HG02759 (cell line): ENCODE measurements at regions not wholly inside any gene's neighbourhood (a gene's known extent, or its start where the extent isn't known, plus 50 kb on each side); places are given as distances from the start of the nearest gene placed in this dataset.

Experiments
- ATAC-seq: cut with Tn5 transposase; IDR thresholded peaks from one replicate; pipeline ENCODE4 v1.9.1; 2021; ENCODE audit warnings: mild to moderate bottlenecking, moderate library complexity; ENCODE audit not compliant: unreplicated experiment

DNA sequence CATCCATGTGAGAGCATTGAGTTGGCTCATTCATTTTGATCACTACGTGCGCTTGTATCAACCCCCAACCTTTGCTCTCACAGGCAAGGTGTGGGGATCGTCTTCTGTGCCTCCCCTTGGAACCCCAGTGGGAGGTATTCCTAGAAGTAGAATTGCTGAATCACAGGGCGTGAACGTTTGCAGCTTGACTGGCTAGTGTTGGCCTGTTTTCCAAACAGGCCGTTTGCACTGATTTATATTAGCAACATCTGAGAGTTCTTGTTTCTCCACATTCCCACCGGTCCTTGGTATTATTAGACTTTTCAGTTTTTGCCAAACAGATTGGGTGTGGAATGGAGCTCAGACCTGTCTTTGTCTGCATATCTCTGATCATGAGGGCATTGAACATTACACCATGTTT is 288.6 kb upstream of the PWP1 start:
- ATAC-seq: no peak

DNA sequence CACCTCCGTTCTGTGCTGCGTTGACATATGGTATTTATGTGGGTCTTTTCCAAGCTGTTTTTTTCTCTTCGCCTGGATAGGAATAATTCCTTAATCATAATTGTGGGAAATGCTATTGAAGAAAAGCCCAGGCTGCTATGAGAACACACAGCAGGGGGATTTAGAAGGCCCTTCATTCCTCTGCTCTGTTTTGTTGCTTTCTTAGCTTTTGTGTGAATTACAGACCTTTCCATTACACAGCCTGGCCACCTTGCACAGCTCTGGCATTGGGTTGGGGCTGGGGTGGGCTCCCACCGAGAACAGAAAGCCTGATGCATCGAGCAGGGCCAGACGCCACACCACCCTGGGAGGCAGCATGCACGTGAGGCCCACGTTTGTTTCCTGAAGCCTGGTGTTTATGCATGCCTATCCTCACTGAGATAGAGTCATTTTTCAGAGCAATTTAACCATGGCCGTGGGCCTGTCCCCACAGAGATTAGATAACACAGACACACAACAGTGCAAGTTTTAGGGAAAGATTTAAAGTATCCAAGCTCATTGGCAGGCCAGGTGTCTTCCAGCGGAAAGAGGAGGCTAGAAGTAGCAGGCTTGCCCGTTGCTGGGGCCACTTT is 287.6 kb upstream of the PWP1 start:
- no peak for ATAC-seq

DNA sequence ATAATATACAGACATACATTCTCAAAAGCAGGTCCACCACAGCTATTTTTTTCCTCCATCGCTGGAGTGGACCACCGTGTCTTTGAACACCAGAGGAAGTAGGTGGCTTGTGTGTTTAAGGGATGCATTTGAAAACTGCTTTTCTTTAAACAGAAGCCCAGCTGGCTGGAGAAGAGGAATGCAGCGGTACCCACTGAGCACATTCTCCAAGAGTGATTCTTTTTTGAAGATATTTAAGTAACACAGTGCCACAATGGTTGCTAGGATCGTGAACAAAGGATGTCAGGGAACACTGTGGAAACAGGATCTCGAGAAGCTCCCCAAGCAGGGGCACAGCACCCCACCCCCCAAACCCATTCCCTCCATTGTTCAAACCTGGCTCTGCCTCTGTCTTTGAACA is 286.6 kb upstream of the PWP1 start:
- ATAC-seq: no peak

DNA sequence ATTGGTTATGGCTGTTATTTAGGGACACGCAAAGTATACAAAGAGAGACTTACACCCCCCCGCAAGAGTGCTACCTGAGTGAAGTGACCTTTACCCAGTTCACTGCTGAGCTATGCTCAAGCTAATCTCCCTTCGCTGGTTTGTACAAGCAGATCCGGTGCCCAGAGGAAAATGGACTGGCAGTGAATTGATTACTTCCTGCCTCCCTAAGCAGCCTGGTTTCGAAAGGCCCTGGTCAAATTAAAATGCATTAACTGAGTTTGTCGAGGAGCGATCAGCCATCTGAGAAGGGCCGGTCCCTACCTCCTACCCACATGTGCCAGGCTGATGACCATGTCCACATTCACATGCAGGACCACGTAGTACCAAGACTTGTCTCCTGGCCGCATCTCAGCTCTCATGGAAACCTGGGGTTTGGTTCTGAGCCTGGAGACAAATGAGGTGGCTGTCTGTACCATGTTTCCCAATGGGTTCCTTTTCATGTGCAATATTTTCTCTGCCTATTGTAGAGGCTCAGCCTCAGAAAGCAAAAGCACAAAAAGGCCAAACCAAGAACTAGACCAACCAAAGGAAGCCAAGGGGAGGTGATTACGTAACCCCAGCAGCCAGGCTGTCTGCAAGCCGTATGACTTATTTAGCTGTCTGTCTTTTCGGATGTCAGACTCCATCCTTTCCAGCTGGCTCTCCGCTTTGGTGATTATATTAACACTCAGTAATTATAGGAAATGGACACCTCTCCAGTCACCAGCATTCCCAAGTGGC is 284.7 kb upstream of the PWP1 start:
- ATAC-seq: no peak

DNA sequence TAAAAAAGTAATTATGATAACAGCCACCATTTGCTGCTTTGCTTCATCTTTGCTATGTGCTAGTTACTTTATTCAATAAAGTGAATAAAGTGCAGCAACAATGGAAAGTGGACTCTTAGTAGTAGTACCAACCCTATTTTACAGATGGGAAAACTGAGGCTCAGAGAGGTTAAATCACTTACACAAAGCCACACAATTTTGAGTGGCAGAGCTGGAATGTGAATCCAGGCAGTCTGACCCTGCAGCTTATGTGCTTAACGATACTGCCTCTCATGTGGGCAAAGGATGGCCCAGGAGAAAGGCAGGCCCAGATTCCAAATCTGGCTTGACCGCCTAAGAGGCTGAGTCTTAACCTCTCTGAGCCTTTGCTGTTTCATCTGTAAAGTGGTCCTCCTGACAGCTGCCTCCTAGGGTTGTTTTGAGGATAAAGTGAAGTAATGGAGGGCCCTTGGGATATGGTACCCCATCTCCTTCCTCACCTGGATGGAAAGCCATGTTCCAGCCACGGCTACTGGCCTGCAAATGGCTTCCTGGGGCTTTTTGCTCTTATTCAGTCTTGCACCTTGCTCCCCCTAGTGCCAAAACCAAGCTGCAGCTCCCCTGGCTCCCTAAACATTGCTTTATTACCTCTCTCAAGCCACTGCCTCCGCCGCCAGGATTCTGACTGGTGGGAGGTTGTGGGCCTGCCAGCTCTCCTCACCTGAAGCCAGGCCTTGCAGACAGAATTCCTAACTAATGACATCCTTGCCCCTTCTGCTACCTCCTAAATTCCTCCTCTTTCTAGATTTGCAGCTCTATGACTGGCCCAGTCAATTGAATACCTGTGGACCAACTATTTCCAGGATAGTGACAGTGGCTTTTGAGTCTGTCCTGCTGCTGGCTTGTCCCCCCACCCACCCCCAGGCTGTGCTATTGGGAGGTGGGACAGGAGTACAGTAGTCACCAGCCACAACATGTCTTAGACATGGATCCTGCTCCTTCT is 283.3 kb upstream of the PWP1 start:
- ATAC-seq: no peak

DNA sequence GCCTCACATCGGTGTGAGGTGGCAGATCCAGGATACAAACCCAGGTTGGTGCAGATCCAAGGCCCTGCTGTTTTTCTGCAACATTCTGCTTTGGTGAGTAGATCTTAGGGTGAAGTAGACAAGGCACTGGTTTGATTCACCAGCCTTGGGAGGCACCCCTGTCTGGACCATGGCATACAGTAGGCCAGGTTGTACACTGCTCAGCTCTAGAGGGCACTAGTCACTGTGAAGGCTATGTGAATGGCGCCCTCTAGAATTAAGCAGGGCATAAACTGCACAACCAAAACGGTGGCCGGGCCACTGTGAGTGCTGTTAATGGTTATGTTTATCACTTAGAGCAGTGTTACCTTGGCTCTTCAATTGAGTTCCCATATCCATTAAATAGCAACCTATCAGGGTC is 280.6 kb upstream of the PWP1 start:
- ATAC-seq: no peak

DNA sequence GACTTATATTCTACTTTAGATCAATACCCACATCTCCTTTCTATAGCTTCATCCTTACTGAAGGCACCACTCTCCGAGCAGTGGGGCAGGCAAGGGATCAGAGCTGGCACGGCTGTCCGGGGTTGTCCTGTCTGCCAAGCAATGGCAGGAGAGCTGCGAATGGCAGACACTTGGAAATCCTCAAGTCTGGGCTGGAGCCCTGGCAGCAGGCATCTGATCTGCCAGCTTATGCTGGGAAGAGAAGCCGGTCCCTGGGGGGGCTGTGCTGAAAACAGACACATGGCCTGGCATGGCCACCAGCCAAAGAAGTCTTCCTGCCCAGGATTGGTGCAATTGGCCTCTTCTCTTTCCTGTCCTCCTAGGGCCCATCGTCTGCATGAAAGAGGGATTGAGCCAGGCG is 280.2 kb upstream of the PWP1 start:
- no peak for ATAC-seq

DNA sequence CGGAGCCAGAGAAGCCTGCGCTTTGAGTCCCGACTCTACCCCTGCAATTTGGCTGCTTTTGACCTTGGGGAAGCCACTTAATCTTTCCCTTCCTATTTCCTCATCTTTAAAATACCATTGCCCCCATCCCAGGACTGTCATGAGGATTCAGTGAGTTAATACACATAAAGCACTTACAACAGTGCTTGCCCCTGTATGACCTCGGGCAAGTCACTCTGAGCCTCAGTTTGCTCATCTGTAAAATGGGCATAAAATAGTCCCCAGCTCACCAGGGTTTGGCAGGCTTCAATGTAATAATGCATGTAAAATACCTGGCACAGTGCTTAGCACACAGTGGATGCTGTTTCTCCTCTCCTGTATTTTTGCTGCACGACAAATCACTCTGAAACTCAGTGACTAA is 278.7 kb upstream of the PWP1 start:
- ATAC-seq: no peak

DNA sequence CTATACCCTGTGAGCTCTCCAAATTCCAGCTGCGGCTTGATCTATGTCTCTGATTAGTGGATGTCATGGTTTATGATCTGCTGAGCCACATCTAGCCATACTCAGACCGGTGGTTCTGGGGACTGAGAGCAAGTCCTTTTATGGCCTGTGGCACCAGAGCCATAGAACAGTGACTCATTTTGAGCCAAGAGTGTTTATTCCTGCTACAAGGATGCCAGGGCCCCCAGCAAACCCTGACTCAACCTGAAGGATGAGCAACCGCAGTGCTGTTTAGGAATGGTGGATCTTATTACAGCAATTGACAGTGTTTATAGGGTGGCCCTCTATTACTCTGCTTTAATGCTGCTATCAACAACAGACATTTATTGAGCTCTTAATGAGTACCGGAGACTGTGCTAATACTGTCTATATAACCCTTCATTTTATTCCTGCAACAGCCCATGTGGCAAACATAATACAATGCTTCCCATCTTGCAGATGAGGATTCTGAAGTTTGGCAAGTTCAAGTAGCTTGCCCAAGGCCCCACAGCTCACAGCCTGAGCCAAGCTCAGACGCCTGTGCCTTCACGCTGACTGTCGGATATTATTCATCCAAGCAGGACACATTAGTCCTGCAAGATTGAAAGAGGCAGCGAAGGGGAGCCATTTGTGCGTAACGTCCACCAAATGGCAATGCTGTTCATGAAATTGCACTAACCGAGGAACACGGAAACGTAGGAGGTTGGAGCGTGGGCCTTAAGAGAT is 273.6 kb upstream of the PWP1 start:
- no peak for ATAC-seq

DNA sequence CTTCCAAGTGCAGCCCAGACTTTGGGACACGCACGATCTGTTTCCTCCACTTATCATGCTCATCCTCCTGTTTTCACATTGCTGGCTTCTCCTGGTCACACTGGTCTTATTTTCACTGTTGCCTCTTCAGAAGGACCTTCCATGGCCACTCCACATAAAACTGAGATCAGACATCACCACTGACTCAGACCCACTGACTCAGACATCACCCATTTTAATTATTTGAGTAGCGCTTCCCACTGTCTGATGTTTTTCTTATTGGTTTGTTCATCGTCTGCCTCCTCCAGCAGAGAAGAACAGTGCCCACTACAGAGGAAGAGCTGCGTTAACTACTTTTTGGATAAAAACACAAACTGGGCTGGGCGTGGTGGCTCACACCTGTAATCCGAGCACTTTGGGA is 270.5 kb upstream of the PWP1 start:
- no peak for ATAC-seq

DNA sequence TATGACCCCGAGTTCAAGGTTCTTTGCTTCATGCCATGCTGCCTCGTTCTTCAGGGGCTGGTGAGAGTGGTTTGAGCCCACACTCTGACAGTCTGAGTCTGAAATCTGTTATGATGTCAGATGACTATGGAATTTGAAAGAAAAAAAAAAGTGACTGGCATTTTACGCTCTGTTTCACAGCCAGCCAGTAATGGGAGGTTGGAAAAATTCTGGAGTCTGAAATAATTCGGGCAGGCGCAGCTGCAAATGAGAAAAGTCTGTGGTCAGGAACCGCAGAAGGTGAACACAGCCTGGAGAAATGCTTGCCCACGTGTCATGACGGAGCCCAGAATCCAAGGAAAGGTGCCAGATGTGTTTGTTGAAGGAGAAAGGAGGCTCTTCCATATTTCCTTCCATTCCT is 269.8 kb upstream of the PWP1 start:
- no peak for ATAC-seq

DNA sequence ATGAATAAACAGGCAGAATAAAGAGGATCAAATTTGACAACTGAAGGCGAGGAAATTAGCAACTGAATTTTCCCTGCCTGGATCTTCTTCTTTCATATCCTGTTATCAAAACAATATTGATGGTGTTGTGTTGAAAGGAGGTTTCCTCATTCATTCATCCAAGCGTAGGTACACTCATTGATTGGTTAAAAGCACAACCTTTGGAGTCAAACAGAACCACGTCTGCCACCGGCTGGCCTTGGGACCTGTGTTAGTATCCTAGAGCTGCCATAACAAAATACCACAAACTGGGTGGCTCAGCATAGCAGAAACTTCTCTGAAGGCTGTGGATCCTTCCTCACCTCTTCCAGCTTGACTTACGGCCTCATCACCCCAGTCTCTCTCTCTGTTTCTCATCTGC is 268.6 kb upstream of the PWP1 start:
- ATAC-seq: no peak

DNA sequence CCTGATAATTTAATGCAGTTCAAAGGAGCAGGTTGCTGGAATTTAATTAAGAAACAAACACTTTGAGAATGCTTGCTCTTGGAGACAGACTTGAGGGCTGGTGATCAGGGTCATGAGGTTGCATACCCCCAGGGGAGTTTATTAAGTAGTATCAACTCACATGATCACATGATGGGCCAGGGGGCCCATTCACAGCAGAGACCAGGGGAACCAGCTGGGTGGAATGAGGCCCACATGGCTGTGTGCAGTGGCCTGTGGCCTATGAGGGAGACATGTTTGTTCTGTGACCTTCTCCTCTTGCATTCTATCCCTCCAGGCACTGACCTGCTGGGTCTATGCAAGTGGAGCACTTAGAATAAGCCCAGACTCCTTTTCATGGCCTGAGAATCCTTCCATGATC is 266.6 kb upstream of the PWP1 start:
- ATAC-seq: no peak

DNA sequence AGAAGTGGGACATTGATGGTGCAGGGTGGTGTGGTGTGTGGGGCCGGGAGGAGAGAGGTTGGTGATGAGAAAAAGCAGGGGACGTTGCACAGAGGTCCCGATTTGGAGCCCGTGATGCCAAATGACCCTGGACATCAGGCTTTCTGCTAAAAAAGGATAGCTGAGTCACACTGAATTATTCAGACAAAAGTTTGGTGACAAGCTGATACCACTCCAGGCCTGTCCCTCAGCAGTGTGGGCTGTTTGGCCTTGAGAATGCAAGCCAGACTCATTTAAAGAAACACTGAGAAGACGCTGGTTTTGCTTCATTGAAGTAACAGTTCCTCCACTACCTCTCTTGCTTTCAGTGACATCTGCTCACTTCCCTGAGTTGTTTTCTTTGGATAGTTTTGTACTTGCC is 262.1 kb upstream of the PWP1 start:
- ATAC-seq: no peak

DNA sequence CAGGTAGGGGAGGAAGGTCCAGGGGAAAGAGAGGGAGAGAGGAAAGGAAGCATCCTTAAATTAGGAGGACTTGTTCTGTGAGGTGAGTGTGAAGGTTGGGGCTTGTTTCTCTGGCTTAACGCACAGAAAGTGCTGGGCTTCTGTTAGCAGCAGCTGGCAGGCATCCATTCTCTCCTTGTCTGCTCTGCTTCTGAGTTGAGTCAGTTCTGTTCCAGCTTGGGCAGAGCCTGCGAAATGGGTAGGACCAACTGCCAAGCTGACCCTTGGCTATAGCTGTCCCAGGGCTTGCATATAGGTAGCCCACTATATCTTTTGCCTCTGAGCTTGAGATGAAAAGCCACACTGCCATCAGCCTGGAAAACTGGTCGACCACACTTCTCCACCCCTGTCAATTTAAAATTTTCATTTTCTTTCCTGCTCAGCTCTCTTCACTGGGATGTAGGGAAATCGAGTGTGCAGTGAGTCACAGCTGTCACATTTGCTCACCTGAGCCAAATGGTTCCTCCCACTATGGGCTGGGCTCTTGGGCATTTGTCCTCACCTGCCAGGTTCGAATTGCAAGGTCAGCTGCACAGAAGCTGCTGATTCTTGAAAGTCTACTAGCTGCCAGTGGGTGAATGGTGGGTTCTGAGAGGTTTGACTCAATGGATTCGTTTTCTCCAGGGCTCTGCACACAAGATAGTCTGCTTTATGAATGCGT is 256.4 kb upstream of the PWP1 start:
- no peak for ATAC-seq

DNA sequence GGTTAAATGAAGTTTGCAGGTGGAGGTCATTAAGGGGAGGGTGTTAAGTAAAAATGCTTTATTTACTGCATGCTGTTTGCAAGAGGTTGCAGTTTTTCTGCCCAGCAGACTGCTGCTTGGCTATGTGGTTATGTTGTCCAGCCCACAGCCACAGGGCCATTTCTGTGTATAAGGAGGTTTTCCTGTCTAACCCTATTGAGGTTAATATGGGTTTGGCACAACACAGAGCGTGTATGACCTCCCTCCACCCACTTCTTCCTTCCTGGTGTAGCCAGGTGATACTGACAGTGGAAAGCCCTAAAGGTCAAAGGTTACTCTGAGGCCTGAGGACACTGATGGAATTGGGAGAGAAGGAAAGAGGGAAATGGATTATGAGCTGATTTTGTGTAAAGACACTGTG is 253.7 kb upstream of the PWP1 start:
- no peak for ATAC-seq

DNA sequence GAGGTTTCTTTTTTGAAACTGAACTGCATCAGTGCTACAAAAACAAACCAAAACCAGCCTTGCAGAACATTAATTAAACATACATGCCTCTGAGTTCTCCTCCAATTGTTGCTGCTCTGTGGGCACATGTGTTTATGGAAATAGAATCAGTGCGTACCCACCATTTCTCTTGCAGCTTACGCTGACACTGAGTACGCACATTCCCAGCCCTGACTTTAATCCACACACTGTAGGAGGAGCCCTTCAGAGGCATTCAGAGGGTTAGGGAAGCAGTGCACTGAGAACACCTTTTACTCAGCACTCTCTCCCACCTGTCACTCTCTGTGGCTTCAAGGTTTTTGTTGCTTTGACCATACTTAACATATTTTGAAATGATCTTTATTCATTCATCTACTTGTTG is 250.5 kb upstream of the PWP1 start:
- ATAC-seq: no peak

DNA sequence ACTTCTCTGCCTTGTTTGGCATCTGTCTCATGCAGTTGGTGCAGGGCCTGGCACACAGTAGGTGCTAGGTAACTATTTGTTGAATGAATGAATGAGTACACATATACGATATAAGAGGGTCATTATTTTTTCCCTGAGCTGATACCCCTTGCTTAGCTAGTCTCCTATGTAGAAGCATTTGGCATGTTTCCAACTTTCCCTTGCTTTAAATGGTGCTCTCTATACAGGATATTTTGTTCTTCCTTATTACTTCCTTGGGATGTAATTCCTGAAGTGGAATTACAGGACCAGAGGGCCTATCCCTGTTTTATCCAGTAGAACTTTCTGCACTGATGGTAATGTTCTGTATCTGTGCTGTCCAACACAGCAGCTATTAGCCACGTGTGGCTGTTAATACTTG is 250.1 kb upstream of the PWP1 start:
- ATAC-seq: no peak

DNA sequence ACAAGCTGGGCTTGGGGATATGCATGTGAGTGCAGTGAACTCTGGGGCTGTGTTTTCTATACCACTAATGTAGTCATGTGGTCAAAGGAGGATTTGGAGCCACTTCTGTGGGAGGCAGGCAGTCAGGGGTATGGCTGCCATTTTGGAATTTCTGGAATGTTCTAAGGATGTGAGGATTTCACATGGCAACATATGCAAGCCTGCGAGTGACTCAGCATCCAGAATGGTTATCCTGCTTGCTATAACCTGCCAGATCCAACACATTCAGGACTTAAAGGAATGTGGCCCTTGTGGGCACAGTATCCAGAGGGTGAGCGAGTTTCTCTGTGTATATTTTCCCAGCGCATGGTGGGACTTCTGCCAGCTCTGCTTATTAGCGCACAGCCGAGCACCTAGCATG is 249.2 kb upstream of the PWP1 start:
- ATAC-seq: no peak

DNA sequence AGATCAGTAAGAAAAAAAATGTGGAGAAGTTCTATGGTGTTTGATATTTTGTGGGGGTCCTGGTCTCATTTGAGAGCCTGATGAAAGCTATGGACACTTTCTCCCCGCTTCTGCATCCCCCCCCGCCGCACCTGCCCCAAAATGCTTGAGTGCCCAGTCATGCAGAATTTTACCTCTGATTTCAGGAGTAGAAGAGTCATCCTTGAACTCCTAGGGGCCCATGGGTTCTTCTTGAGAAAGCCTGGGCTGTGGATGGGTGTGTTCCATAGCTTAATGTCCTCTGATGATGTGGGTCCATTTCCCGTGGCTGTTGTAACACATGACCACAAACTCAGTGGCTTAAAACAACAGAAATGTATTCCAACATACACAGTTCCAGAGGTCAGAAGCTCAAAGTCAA is 248.8 kb upstream of the PWP1 start:
- no peak for ATAC-seq

DNA sequence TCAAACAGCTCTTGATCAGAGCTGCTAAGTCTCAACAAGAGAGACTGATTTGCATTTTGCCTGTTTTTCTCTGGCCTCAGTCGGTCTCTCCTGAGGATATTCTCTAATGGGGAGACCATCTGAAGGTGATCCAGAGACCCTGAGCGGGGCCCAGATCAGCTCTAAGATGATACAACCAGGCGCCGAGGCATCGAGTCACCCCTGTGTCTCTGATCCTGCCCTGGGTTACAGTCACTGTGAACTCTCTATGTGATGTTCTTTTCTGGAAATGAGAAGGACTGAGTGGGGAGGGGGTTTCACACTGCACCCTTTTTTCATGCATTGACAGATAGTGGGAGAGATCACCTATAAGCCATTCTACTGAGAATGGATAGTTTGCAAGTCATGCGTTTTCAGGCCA is 247.6 kb upstream of the PWP1 start:
- ATAC-seq: no peak
